ENCODE measurements at regions not wholly inside any gene's neighbourhood (a gene's known extent, or its start where the extent isn't known, plus 50 kb on each side); places are given as distances from the start of the nearest gene placed in this dataset.

DNA sequence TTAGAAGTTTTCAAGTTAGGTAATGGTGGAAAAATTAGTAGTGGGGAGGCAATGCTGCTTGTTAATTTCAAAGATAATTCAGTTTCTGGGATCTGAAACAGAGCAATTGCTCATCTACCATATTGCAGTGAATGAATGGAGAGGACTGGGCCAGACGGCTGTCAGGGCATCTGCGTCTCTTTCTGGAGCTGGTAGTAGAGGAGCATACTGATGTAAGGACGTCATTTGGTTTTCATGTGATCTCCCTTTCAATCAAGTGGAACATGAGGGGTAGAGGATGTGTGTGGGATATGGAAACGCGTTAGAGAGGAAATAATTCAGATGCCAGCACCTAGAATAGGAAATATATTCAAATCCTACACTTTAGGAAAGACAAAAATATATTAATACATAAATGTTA is 490.3 kb downstream of the ADCYAP1 start:
- TF ChIP-seq, protein P1, sequence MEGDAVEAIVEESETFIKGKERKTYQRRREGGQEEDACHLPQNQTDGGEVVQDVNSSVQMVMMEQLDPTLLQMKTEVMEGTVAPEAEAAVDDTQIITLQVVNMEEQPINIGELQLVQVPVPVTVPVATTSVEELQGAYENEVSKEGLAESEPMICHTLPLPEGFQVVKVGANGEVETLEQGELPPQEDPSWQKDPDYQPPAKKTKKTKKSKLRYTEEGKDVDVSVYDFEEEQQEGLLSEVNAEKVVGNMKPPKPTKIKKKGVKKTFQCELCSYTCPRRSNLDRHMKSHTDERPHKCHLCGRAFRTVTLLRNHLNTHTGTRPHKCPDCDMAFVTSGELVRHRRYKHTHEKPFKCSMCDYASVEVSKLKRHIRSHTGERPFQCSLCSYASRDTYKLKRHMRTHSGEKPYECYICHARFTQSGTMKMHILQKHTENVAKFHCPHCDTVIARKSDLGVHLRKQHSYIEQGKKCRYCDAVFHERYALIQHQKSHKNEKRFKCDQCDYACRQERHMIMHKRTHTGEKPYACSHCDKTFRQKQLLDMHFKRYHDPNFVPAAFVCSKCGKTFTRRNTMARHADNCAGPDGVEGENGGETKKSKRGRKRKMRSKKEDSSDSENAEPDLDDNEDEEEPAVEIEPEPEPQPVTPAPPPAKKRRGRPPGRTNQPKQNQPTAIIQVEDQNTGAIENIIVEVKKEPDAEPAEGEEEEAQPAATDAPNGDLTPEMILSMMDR (IDR thresholded peaks at IDR 0.05; ENCODE audit: insufficient read depth, missing control alignments) = no peak
- no peak for FAIRE-seq
- DNase-seq (ENCODE audit: insufficient read length, low spot score) = no peak

DNA sequence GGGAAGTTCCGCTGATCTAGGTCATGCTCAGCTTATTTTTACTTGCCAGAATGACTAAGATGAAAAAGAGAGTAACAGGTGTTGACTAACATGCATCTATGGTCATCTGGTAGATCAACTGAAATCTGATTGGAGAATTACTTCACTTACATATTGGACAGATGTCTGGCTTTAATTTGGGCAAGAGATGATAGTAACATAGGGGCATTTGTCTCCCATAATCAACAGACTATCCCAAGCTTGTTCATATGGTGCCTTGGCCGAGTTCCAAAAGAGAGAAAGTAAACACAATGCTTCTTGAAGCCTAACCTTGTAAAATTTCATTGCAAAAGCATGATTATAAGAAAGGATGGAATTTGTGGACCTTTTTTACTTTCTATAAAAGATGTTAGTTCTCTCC is 503.7 kb downstream of the ADCYAP1 start:
- FAIRE-seq (no peak), DNase-seq (ENCODE audit: insufficient read length, low spot score) (no peak)
- TF ChIP-seq, protein P1 (IDR thresholded peaks at IDR 0.05; ENCODE audit: insufficient read depth, missing control alignments) = no peak

DNA sequence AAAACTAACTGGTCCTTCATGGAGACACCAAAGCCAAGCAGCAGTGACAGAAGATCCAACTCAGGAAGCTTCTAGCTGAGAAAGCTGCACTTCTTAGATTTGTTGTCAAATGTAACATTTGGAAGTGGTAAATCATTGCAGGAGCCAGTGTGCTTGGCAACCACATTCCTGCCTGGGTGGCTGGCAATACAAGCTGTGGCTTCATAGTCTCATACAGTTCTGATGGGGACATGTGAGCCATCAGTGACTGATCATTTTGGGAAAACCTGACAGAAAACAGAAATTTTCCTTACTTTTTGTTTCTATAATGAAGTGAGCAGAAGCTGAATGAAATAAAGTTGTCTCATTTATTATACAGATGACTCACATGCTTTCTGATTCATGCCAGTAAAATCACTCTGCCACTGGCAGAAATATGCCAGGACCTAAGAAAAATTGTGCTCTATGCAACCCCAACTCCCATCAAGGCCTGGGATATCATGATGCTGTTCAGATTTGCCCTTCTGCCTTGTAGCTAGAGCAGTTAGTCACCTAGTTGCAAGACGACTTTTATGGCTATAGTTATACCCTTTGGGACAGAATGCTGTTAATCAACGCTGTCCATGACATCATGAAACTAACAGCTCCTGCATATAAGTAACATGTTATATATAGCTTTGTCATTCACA is 508.1 kb downstream of the ADCYAP1 start:
- TF ChIP-seq, protein P1 (IDR thresholded peaks at IDR 0.05; ENCODE audit: insufficient read depth, missing control alignments) = no peak
- FAIRE-seq (no peak), DNase-seq (ENCODE audit: insufficient read length, low spot score) (no peak)

DNA sequence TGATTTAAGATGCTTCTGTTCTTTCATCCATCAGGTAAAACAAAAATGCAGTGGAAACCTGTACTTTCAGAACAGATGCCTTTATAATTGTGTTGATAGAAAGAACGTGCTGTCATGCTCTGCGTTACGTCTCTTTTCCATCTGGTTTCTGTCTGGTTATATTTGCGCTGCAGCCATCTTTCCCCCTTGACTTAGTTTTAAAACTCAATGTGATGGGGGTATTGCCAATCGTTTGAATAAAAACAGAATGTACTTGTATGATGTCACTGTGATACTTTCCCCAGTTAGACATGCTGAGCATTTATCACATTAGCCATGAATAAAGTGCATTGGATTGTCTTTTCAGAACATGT is 508.6 kb downstream of the ADCYAP1 start:
- peak; percentile 80 for FAIRE-seq
- TF ChIP-seq, protein P1 (IDR thresholded peaks at IDR 0.05; ENCODE audit: insufficient read depth, missing control alignments) = no peak

DNA sequence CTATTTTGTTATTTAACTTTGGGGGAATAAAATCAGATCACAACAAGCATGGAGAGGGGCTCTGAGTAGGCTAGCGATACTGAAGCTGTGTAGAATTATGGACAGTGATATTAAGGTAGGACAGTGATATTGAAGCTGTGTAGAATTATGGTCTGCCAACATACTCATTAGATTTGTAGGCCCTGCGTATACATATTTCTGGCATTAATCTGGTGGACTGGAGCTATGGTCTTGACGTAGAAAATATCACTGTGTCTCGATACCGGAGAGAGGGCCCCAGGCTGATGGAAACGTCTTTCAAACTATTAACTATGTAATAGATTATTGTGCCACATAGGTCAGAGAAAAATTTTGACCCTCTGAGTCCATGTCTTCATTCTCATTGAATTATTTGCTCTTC is 511.4 kb downstream of the ADCYAP1 start:
- TF ChIP-seq, protein P1 (IDR thresholded peaks at IDR 0.05; ENCODE audit: insufficient read depth, missing control alignments) = no peak
- no peak for FAIRE-seq
- DNase-seq (ENCODE audit: insufficient read length, low spot score) = no peak

More for the DNA sequence above, 508.6 kb downstream of the ADCYAP1 start:
- no peak for DNase-seq (ENCODE audit: insufficient read length, low spot score)

DNA sequence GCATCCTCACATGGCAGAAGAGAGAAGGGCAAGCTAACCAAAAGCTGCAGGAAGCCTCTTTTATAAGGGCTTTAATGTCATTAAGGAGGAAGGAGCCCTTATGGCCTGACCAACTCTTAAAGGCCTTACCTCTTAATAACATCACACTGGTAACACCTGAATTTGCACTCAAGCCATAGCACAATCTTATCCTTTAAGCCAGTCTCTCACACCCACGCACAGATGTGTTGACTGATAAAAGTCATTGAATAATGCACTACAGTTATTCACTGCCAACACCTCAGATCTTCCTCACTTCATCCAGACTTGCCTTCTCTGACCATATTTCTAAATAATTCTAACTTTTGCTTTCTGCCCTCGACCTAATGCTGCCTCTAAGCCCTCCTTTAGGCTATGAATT is 516.8 kb downstream of the ADCYAP1 start:
- FAIRE-seq (no peak), DNase-seq (ENCODE audit: insufficient read length, low spot score) (no peak)
- TF ChIP-seq, protein P1 (IDR thresholded peaks at IDR 0.05; ENCODE audit: insufficient read depth, missing control alignments) = no peak

DNA sequence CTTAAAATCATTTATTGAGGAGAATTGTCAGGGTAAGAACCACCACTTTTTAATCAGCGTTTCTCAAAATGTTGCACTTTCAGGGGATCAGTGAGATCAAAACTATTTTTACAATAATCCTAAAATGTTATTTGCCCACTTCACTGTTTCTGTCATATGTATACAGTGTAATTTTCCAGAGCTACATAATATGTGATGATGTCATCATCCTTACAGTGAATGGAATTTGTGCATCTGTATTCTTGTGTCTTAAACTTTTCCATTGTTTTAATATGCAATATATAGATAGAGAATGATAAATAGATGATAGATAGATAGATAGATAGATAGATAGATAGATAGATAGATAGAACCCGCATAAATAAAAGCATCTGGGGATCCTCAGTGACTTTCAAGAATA is 518.0 kb downstream of the ADCYAP1 start:
- TF ChIP-seq, protein P1 (IDR thresholded peaks at IDR 0.05; ENCODE audit: insufficient read depth, missing control alignments) = no peak
- DNase-seq (ENCODE audit: insufficient read length, low spot score) = no peak
- no peak for FAIRE-seq

All from D721Med (cell line).